Activated naive CD4-positive, alpha-beta T cell treated with anti-CD3 and anti-CD28 coated beads, Interleukin-2, amount 50 U/mL, for 24 hours (primary cell): ENCODE measurements at regions not wholly inside any gene's neighbourhood (a gene's known extent, or its start where the extent isn't known, plus 50 kb on each side); places are given as distances from the start of the nearest gene placed in this dataset.

ENCODE experiments used
- H3K27ac Mint-ChIP-seq: one replicate; pipeline ENCODE4 v1.8.0; 2021; ENCODE audit warnings: mild to moderate bottlenecking, mixed read lengths
- H3K27me3 Mint-ChIP-seq: one replicate; pipeline ENCODE4 v1.8.0; 2021; ENCODE audit warnings: mixed read lengths
- H3K36me3 Mint-ChIP-seq: one replicate; pipeline ENCODE4 v1.8.0; 2021; ENCODE audit warnings: mixed read lengths
- H3K4me1 Mint-ChIP-seq: one replicate; pipeline ENCODE4 v1.8.0; 2021; ENCODE audit warnings: mixed read lengths
- H3K4me3 Mint-ChIP-seq: one replicate; pipeline ENCODE4 v1.8.0; 2021; ENCODE audit warnings: mild to moderate bottlenecking, mixed read lengths
- H3K9me3 Mint-ChIP-seq: one replicate; pipeline ENCODE4 v1.8.0; 2021; ENCODE audit warnings: mixed read lengths

- Mint-ChIP-seq H3K9me3 (peaks cover 8% of the 10 kb centered on the region), H3K4me1 (peaks cover 22% of the 10 kb centered on the region), H3K4me3 (no peak overlapping the region), H3K27ac (no peak overlapping the region), H3K36me3 (peaks cover 1% of the 10 kb centered on the region), H3K27me3 (peaks cover 1% of the 10 kb centered on the region)
Observed at GRCh38 chr3:106609666-106610301, 741.0 kb upstream of the CBLB start.

DNA sequence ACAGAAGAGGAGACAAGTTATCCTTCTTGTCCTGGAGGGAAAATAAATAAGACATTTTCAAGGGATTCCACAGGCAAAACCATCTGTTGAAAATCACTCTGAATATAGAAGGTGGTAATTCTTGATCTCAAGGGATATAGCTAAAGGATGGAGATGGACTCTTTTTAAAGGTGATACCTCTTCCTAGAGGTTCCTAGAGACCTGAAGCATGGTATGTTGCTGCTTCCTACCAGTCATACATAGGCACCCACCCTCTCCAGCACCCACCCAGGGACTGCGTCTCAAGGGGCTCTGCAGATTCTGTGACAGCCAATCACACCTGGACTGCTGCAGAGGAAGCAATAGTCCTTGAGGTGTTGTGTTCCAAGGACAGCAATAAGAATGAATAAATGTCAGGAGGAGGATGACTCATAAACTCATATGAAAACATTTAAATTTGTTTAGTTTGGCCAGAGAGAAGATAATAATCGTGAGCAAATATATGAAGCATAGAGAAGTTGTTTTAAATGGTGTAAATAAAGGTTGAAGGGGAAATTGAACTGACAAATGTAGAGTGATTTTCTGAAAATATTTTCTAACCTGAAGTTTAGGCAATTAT lies 741.6 kb upstream of the CBLB start:
- H3K27me3 Mint-ChIP-seq = peaks cover 1% of the 10 kb centered on the region
- peaks cover 1% of the 10 kb centered on the region for H3K36me3 Mint-ChIP-seq
- H3K4me3 Mint-ChIP-seq = no peak overlapping the region
- peaks cover 22% of the 10 kb centered on the region for H3K4me1 Mint-ChIP-seq
- no peak overlapping the region for H3K27ac Mint-ChIP-seq
- H3K9me3 Mint-ChIP-seq = peaks cover 8% of the 10 kb centered on the region

DNA sequence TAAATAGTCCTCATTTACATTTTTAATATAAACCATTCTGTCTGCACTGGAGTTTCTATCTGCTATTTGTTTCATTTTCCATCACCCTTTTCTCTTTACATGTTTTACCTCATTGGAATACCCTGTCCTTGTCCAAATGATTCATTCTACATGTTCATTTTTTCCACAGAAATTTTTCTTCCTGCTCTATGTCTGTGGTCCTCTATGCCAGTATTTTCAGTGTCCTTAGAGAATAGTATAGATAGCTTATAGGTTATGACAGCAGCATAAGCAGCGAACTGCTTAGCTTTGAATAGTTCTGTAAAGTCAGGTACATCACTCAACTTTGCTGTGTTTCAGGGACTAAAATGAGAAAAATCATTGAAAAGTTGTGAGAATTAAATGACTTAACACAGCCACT lies 742.3 kb upstream of the CBLB start:
- Mint-ChIP-seq H3K4me3 (no peak overlapping the region), H3K9me3 (peaks cover 8% of the 10 kb centered on the region), H3K27ac (no peak overlapping the region), H3K36me3 (peaks cover 1% of the 10 kb centered on the region), H3K27me3 (peaks cover 1% of the 10 kb centered on the region), H3K4me1 (peaks cover 22% of the 10 kb centered on the region)

DNA sequence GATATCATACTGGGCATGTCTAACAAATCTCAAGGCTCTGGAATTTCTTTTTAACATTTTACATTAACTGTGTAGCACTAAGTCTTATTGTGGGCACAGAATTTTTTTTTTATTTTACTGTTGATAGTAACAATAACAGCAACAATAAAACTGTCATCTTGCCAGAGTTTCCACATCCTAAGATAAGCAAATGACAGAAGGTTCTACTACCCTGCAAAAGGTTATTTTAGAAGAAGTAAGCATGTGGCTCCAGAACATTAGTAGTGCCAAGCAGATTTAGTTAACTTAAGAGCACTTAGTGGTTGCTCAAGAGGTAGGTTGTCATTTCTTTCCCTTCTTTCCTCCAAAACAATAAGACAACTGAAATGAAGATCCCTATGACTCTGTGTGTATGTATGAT lies 743.0 kb upstream of the CBLB start:
- Mint-ChIP-seq H3K36me3 (peaks cover 1% of the 10 kb centered on the region), H3K27ac (no peak overlapping the region), H3K4me3 (no peak overlapping the region), H3K27me3 (peaks cover 1% of the 10 kb centered on the region), H3K4me1 (peaks cover 22% of the 10 kb centered on the region), H3K9me3 (peaks cover 8% of the 10 kb centered on the region)

- H3K27me3 Mint-ChIP-seq = no peaks in the 10 kb centered on the region
- H3K4me1 Mint-ChIP-seq = no peaks in the 10 kb centered on the region
- H3K4me3 Mint-ChIP-seq = no peak overlapping the region
- no peak overlapping the region for H3K27ac Mint-ChIP-seq
- peaks cover 8% of the 10 kb centered on the region for H3K9me3 Mint-ChIP-seq
- peaks cover 1% of the 10 kb centered on the region for H3K36me3 Mint-ChIP-seq
Observed at GRCh38 chr3:106616556-106616955, 747.7 kb upstream of the CBLB start.

DNA sequence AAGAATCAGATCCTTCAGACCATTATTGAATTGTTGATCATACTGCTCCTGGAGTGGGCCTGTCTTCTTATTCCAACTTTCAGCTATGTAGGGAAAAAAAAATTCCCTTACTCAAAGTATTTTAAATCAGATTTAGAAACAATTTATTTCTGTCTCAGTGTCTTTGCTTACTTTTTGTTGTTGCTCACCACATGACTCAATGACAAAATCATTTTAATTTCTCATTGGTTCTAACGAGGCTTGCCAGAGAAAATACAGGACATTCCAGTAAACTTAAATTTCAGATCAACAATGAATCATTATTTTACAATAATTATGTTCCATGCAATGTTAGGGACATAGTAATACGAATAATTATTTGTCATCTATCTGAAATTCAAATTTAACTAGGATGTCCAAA lies 748.5 kb upstream of the CBLB start:
- no peaks in the 10 kb centered on the region for H3K27me3 Mint-ChIP-seq
- no peak overlapping the region for H3K27ac Mint-ChIP-seq
- peaks cover 1% of the 10 kb centered on the region for H3K36me3 Mint-ChIP-seq
- H3K4me1 Mint-ChIP-seq = no peaks in the 10 kb centered on the region
- no peak overlapping the region for H3K4me3 Mint-ChIP-seq
- H3K9me3 Mint-ChIP-seq = peaks cover 8% of the 10 kb centered on the region

DNA sequence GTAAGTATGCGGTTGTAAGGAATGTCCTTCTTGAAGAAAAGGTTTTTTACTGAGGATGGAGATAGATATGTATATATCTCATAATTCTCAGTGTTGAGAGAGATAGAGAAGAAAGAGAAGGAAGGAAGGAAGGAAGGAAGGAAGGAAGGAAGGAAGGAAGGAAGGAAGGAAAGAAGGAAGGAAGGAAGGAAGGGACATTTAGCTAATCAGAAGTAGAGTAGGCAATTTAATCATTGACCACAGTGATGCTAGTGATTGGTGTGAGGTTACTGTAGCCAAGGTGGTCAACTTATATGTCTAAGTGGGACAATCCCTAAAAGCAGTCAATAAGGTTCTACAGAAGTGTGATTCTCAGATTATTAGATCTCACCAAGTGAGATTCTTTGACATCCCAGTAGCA lies 751.8 kb upstream of the CBLB start:
- no peaks in the 10 kb centered on the region for H3K27me3 Mint-ChIP-seq
- H3K36me3 Mint-ChIP-seq = peaks cover 2% of the 10 kb centered on the region
- H3K4me1 Mint-ChIP-seq = no peaks in the 10 kb centered on the region
- H3K4me3 Mint-ChIP-seq = no peak overlapping the region
- no peak overlapping the region for H3K27ac Mint-ChIP-seq
- H3K9me3 Mint-ChIP-seq = peaks cover 13% of the 10 kb centered on the region

DNA sequence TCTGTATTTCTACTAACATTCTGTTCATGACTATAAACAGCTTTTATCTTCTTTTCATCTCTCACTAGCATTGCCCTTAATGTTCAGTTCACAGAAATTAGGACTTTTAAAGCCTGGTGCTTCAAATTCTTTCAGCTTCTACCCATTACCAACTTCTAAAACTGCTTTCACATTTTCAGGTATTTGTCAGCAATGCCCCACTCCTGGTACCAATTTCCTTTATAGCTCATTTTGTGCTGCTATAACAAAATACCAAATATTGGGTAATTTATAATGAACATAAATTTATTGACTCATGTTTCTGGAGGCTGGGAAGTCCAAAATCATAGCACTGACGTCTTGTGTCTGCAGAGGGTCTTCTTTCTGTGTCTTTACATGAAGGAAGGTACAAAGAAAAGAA lies 753.1 kb upstream of the CCDC54 start:
- Mint-ChIP-seq H3K4me3 (no peak overlapping the region), H3K9me3 (peaks cover 13% of the 10 kb centered on the region), H3K27ac (no peak overlapping the region), H3K4me1 (no peaks in the 10 kb centered on the region), H3K27me3 (no peaks in the 10 kb centered on the region), H3K36me3 (peaks cover 2% of the 10 kb centered on the region)

- H3K4me3 Mint-ChIP-seq = no peak overlapping the region
- H3K9me3 Mint-ChIP-seq = peaks cover 13% of the 10 kb centered on the region
- H3K27ac Mint-ChIP-seq = no peak overlapping the region
- H3K4me1 Mint-ChIP-seq = no peaks in the 10 kb centered on the region
- H3K27me3 Mint-ChIP-seq = peaks cover 4% of the 10 kb centered on the region
- H3K36me3 Mint-ChIP-seq = peaks cover 2% of the 10 kb centered on the region
Observed at GRCh38 chr3:106628407-106628806, 748.8 kb upstream of the CCDC54 start.

GRCh38 chr3:106629215-106629832 lies 747.9 kb upstream of the CCDC54 start:
- H3K27ac Mint-ChIP-seq = no peak overlapping the region
- no peaks in the 10 kb centered on the region for H3K36me3 Mint-ChIP-seq
- no peaks in the 10 kb centered on the region for H3K4me1 Mint-ChIP-seq
- H3K4me3 Mint-ChIP-seq = no peak overlapping the region
- peaks cover 5% of the 10 kb centered on the region for H3K27me3 Mint-ChIP-seq
- H3K9me3 Mint-ChIP-seq = peaks cover 4% of the 10 kb centered on the region

- H3K9me3 Mint-ChIP-seq = no peaks in the 10 kb centered on the region
- no peaks in the 10 kb centered on the region for H3K4me1 Mint-ChIP-seq
- H3K4me3 Mint-ChIP-seq = no peak overlapping the region
- no peaks in the 10 kb centered on the region for H3K36me3 Mint-ChIP-seq
- peaks cover 5% of the 10 kb centered on the region for H3K27me3 Mint-ChIP-seq
- no peak overlapping the region for H3K27ac Mint-ChIP-seq
Observed at GRCh38 chr3:106631373-106632108, 745.7 kb upstream of the CCDC54 start.

- H3K27me3 Mint-ChIP-seq = peaks cover 8% of the 10 kb centered on the region
- no peak overlapping the region for H3K27ac Mint-ChIP-seq
- no peak overlapping the region for H3K4me3 Mint-ChIP-seq
- H3K9me3 Mint-ChIP-seq = no peaks in the 10 kb centered on the region
- no peaks in the 10 kb centered on the region for H3K36me3 Mint-ChIP-seq
- no peaks in the 10 kb centered on the region for H3K4me1 Mint-ChIP-seq
Observed at GRCh38 chr3:106635271-106635670, 742.0 kb upstream of the CCDC54 start.

DNA sequence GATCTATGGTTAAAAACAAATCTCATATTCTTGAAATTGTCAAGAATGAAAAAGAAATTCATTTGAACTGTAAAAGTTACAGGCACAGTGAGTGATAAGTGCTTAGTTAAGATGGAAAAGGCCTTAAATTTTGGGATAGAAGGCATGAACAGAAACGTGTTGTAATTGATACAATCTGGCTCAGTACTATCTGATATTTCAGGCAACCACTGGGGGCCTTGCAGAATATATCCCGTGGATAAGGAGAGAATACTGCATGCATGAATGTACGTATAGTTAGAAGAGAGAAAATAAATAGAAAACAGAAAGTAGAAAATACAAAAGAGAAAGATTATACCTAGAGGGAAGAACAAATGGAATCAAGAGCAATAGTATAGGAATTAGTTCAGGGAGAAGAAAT lies 741.4 kb upstream of the CCDC54 start:
- H3K36me3 Mint-ChIP-seq = no peaks in the 10 kb centered on the region
- no peak overlapping the region for H3K4me3 Mint-ChIP-seq
- H3K4me1 Mint-ChIP-seq = no peaks in the 10 kb centered on the region
- H3K27me3 Mint-ChIP-seq = peaks cover 5% of the 10 kb centered on the region
- no peak overlapping the region for H3K27ac Mint-ChIP-seq
- H3K9me3 Mint-ChIP-seq = no peaks in the 10 kb centered on the region

GRCh38 chr3:106640353-106640752 lies 736.9 kb upstream of the CCDC54 start:
- H3K27ac Mint-ChIP-seq = no peak overlapping the region
- no peaks in the 10 kb centered on the region for H3K36me3 Mint-ChIP-seq
- H3K4me3 Mint-ChIP-seq = no peak overlapping the region

GRCh38 chr3:106642161-106642560 lies 735.1 kb upstream of the CCDC54 start:
- Mint-ChIP-seq H3K36me3 (no peaks in the 10 kb centered on the region), H3K9me3 (no peaks in the 10 kb centered on the region), H3K4me3 (no peak overlapping the region), H3K4me1 (no peaks in the 10 kb centered on the region), H3K27me3 (peaks cover 5% of the 10 kb centered on the region), H3K27ac (no peak overlapping the region)

More at GRCh38 chr3:106640353-106640752, 736.9 kb upstream of the CCDC54 start:
- Mint-ChIP-seq H3K27me3 (peaks cover 3% of the 10 kb centered on the region), H3K9me3 (no peaks in the 10 kb centered on the region), H3K4me1 (no peaks in the 10 kb centered on the region)

- Mint-ChIP-seq H3K4me1 (no peaks in the 10 kb centered on the region), H3K36me3 (no peaks in the 10 kb centered on the region), H3K27ac (no peak overlapping the region), H3K9me3 (no peaks in the 10 kb centered on the region), H3K27me3 (peaks cover 4% of the 10 kb centered on the region), H3K4me3 (no peak overlapping the region)
Observed at GRCh38 chr3:106643684-106644161, 733.5 kb upstream of the CCDC54 start.
